Common myeloid progenitor, CD34-positive (primary cell): ENCODE measurements at regions not wholly inside any gene's neighbourhood (a gene's known extent, or its start where the extent isn't known, plus 50 kb on each side); places are given as distances from the start of the nearest gene placed in this dataset.

Experiments used
- CTCF ChIA-PET: fragments of 350-600 bp; sonication (Branson Sonifier 250); formaldehyde crosslinking; loops from one replicate; lab custom pipeline; 2021; ENCODE audit warnings: antibody characterized with exemption; lab: Charles Lee
- POLR2A ChIA-PET: fragments of 350-600 bp; sonication (Branson Sonifier 250); formaldehyde crosslinking; loops from one replicate; lab custom pipeline; 2021; ENCODE audit warnings: antibody characterized with exemption; lab: Charles Lee
- DNase-seq, 3 donors: peaks; one replicate each; pipeline versions ENCODE4 v3.0.0 to v3.0.0-alpha.2; 2013
- H3K27ac ChIP-seq, 2 experiments: 1 replicate in 1 of 2; 2 replicates in 1 of 2; pipeline ENCODE4 v1.7.0; 2013; ENCODE audit warnings: inconsistent platforms in 2 of 2, low read length in 2 of 2, mild to moderate bottlenecking in 2 of 2, low read depth in 1 of 2, moderate library complexity in 1 of 2; ENCODE audit not compliant: severe bottlenecking in 2 of 2, insufficient read depth in 1 of 2, poor library complexity in 1 of 2
- H3K27me3 ChIP-seq, 5 experiments: replicated peaks in 2 of 5; 1 replicate in 3 of 5; 2 replicates in 2 of 5; pipeline versions ENCODE4 v1.6.1 to v1.7.0; 2013; ENCODE audit warnings: low read length in 4 of 5, mild to moderate bottlenecking in 2 of 5, moderate library complexity in 2 of 5, inconsistent platforms in 1 of 5; ENCODE audit not compliant: insufficient read depth in 5 of 5, control insufficient read depth in 4 of 5
- H3K36me3 ChIP-seq, 4 experiments: 1 replicate in 2 of 4; 2 replicates in 2 of 4; pipeline versions ENCODE4 v1.6.1 to v1.7.0; 2013; ENCODE audit warnings: low read length in 3 of 4, control low read depth in 1 of 4, mild to moderate bottlenecking in 1 of 4; ENCODE audit not compliant: control insufficient read depth in 4 of 4, insufficient read depth in 4 of 4
- H3K4me1 ChIP-seq, 4 experiments: 1 replicate in 3 of 4; 2 replicates in 1 of 4; pipeline versions ENCODE4 v1.6.1 to v1.7.1; 2013; ENCODE audit warnings: low read length in 3 of 4, mild to moderate bottlenecking in 3 of 4, control low read depth in 1 of 4, inconsistent platforms in 1 of 4, moderate library complexity in 1 of 4; ENCODE audit not compliant: control insufficient read depth in 4 of 4, insufficient read depth in 4 of 4; ENCODE audit errors: control extremely low read depth in 1 of 4
- H3K4me3 ChIP-seq, 7 experiments: 1 replicate in 4 of 7; 2 replicates in 3 of 7; pipeline versions ENCODE4 v1.5.1 to v1.7.0; 2013; ENCODE audit warnings: mild to moderate bottlenecking in 7 of 7, low read length in 6 of 7, moderate library complexity in 6 of 7, inconsistent platforms in 2 of 7, low read depth in 2 of 7, control low read depth in 1 of 7; ENCODE audit not compliant: insufficient read depth in 4 of 7, control insufficient read depth in 1 of 7; ENCODE audit errors: extremely low read depth in 1 of 7
- H3K9me3 ChIP-seq, 5 experiments: 1 replicate in 4 of 5; 2 replicates in 1 of 5; pipeline versions ENCODE4 v1.6.1 to v1.7.1; 2013; ENCODE audit warnings: low read length in 4 of 5, mild to moderate bottlenecking in 2 of 5, inconsistent platforms in 1 of 5, low read depth in 1 of 5, moderate library complexity in 1 of 5; ENCODE audit not compliant: control insufficient read depth in 4 of 5, insufficient read depth in 2 of 5; ENCODE audit errors: control extremely low read depth in 1 of 5
- WGBS: methylation state at CpG from one replicate; pipeline ENCODE4 v1.1.5; 2013; ENCODE audit not compliant: insufficient coverage; 5-methylcytosine and 5-hydroxymethylcytosine counted together

DNA sequence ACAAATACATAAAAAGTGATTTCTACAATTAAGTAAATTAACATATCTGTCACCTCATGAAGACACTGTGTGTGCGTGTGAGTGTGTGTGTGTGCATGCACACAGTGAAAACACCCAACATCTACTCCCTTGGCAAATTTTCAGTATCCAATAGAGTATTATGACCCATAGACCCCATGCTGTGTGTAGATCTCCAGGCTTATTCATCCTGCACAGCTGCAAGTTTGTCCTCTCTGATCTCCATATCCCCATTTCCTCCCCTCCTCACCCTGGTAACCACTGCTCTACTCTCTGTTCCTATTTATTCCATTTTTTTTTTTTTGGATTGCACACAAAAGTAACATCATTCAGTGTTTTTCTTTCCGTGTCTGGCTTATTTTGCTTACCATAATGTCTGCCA lies 391.0 kb downstream of the SOX11 start:
- WGBS: 100% methylated on average over 1 of the region's 2 CpGs
- POLR2A ChIA-PET: no interaction called here
- Histone ChIP-seq H3K27me3 (no peaks in the 10 kb centered on the region), H3K4me3 (no peak overlapping the region), H3K9me3 (peaks cover 0 to 8% (median 0%) of the 10 kb centered on the region in 5 experiments), H3K27ac (no peak overlapping the region), H3K4me1 (no peaks in the 10 kb centered on the region), H3K36me3 (no peaks in the 10 kb centered on the region)
- DNase-seq: no peak
- CTCF ChIA-PET: no interaction called here

DNA sequence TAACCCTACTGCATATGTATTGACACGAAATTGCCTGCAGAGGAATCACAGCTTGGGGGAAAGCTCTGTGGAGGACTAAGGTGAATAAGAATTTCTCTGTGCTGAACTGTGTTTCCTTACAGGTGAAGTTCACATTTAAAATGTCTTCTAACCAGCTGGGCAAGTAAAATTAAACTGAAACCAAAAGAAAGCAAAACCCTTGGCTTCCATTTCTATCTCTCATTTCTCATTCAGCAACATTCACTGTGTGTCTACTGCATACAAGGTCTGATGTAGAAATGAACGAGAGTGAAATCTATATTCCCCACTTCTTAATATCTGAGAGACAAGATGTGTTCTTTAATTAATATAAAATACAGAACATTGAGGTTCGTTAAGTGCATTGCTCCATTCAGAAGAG lies 397.3 kb downstream of the SOX11 start:
- no peaks in the 10 kb centered on the region for H3K36me3 ChIP-seq
- H3K9me3 ChIP-seq: peaks cover 0 to 8% (median 0%) of the 10 kb centered on the region in 5 experiments
- H3K4me3 ChIP-seq: no peak overlapping the region
- CTCF ChIA-PET: no interaction called here
- no CpG with 5 or more reads among the region's 3 CpGs for WGBS
- no peaks in the 10 kb centered on the region for H3K4me1 ChIP-seq
- no peaks in the 10 kb centered on the region for H3K27me3 ChIP-seq
- no peak overlapping the region for H3K27ac ChIP-seq
- POLR2A ChIA-PET: no interaction called here
- DNase-seq: no peak

DNA sequence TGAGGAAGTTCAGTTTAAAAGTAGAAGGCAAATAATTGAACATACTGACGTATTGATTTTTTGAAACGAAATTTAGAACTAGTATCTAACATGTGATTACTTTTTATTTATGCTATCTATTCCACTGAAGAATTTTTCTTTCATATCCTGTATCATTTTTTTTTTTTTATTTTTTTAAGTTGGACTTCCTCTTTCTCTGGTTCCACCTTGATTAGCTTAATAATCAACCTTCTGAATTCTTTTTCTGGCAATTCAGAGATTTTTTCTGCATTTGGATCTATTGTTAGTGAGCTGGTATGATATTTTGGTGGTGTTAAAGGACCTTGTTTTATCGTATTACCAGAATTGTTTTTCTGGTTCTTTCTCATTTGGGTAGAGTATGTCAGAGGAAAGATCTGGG lies 411.2 kb downstream of the SOX11 start:
- WGBS: no CpG with 5 or more reads among the region's 3 CpGs
- ChIA-PET CTCF (no interaction called here), POLR2A (no interaction called here)

GRCh38 chr2:6103949-6104348 lies 411.8 kb downstream of the SOX11 start:
- WGBS: 100% methylated on average over 3 of the region's 3 CpGs
- CTCF ChIA-PET: no interaction called here
- no peak overlapping the region for H3K4me3 ChIP-seq
- H3K36me3 ChIP-seq: no peaks in the 10 kb centered on the region
- H3K27me3 ChIP-seq: no peaks in the 10 kb centered on the region
- no peaks in the 10 kb centered on the region for H3K4me1 ChIP-seq
- no peaks in the 10 kb centered on the region for H3K9me3 ChIP-seq
- no peak for DNase-seq
- H3K27ac ChIP-seq: no peak overlapping the region
- POLR2A ChIA-PET: no interaction called here

More for the DNA sequence above, 411.2 kb downstream of the SOX11 start:
- DNase-seq: no peak
- Histone ChIP-seq H3K27me3 (no peaks in the 10 kb centered on the region), H3K4me1 (no peaks in the 10 kb centered on the region), H3K36me3 (no peaks in the 10 kb centered on the region), H3K9me3 (no peaks in the 10 kb centered on the region), H3K4me3 (no peak overlapping the region), H3K27ac (no peak overlapping the region)

DNA sequence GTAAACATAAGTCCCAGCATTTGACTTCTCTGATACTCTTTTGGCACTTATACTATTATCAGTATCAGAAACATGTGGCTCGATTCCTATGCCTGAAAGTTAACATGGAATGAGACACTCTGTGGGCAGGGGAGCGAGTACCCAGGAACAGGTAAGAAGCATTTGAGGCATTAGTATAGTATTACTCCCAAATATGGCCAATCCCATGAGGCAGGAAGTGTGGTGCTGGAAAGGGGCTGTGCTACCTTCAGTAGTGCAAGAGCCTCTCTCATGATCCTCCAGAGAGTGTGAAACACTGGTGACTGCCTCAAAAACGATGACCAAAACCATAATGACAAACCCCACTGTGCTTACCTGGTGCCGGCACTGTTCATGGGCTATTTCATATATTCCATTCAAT lies 415.1 kb downstream of the SOX11 start:
- H3K36me3 ChIP-seq: no peaks in the 10 kb centered on the region
- ChIA-PET CTCF (no interaction called here), POLR2A (no interaction called here)
- H3K4me1 ChIP-seq: peaks cover 0 to 11% (median 4%) of the 10 kb centered on the region in 4 experiments
- H3K9me3 ChIP-seq: no peaks in the 10 kb centered on the region
- H3K27ac ChIP-seq: no peak overlapping the region
- 100% methylated on average over 2 of the region's 4 CpGs for WGBS
- H3K4me3 ChIP-seq: no peak overlapping the region
- peaks cover 0 to 1% (median 0%) of the 10 kb centered on the region in 5 experiments for H3K27me3 ChIP-seq
- no peak for DNase-seq

GRCh38 chr2:6109831-6110230 lies 417.6 kb downstream of the SOX11 start:
- H3K27me3 ChIP-seq: peaks cover 0 to 1% (median 0%) of the 10 kb centered on the region in 5 experiments

GRCh38 chr2:6111781-6112261 lies 419.6 kb downstream of the SOX11 start:
- Histone ChIP-seq H3K36me3 (no peaks in the 10 kb centered on the region), H3K4me1 (peaks cover 0 to 11% (median 4%) of the 10 kb centered on the region in 4 experiments), H3K27ac (no peak overlapping the region), H3K4me3 (no peak overlapping the region), H3K9me3 (no peaks in the 10 kb centered on the region), H3K27me3 (peaks cover 0 to 1% (median 0%) of the 10 kb centered on the region in 5 experiments)
- POLR2A ChIA-PET: no interaction called here
- DNase-seq: peak in 2 of 3 donors; percentile 5 to 30
- CTCF ChIA-PET: no interaction called here
- WGBS: no CpG with 5 or more reads among the region's 2 CpGs

More at GRCh38 chr2:6109831-6110230, 417.6 kb downstream of the SOX11 start:
- Histone ChIP-seq H3K9me3 (no peaks in the 10 kb centered on the region), H3K27ac (no peak overlapping the region), H3K36me3 (no peaks in the 10 kb centered on the region), H3K4me3 (no peak overlapping the region), H3K4me1 (peaks cover 0 to 11% (median 4%) of the 10 kb centered on the region in 4 experiments)
- DNase-seq: peak in 1 of 3 donors; percentile 13
- ChIA-PET POLR2A (no interaction called here), CTCF (no interaction called here)
- WGBS: 30% methylated on average over 1 of the region's 1 CpG
